ENCODE measurements at regions not wholly inside any gene's neighbourhood (a gene's known extent, or its start where the extent isn't known, plus 50 kb on each side); places are given as distances from the start of the nearest gene placed in this dataset.

DNA sequence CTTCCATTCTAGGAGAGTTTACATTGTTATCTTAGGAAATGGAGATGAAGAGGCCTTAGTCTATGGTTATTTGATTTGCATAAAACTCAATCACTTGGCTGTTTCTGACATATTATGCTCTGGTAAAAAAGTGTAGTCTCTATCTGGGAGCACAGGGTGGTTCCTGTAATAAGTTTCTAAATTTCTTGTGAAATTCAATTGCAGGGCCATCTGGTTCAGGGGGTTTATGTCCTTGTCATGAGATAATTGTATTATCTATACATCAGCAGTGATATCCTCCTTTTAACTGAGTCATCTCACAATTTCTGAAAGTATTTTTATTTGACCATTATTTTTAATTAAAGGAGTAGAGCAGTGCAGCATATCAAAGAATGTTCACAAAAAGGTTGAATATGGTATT lies 203.3 kb downstream of the MFSD1 start:
- H3K27me3 ChIP-seq (ENCODE audit: insufficient read depth, low read length), result no peaks in the 10 kb centered on the region
- no peaks in the 10 kb centered on the region for H4K20me1 ChIP-seq (ENCODE audit: insufficient read depth, low read length)
- H3K4me3 ChIP-seq (ENCODE audit: insufficient read depth, low read length), result no peak overlapping the region
- no peaks in the 10 kb centered on the region for H3K36me3 ChIP-seq (ENCODE audit: insufficient read depth, low read length)
- H3K4me1 ChIP-seq (ENCODE audit: insufficient read depth, low read length), result no peaks in the 10 kb centered on the region
- H2AFZ ChIP-seq (ENCODE audit: low read length), result no peak overlapping the region
- H3K27ac ChIP-seq (ENCODE audit: low read depth, low read length), result no peak overlapping the region
- H3K4me2 ChIP-seq (ENCODE audit: insufficient read depth, low read length), result no peak overlapping the region
- TF ChIP-seq, protein P1, sequence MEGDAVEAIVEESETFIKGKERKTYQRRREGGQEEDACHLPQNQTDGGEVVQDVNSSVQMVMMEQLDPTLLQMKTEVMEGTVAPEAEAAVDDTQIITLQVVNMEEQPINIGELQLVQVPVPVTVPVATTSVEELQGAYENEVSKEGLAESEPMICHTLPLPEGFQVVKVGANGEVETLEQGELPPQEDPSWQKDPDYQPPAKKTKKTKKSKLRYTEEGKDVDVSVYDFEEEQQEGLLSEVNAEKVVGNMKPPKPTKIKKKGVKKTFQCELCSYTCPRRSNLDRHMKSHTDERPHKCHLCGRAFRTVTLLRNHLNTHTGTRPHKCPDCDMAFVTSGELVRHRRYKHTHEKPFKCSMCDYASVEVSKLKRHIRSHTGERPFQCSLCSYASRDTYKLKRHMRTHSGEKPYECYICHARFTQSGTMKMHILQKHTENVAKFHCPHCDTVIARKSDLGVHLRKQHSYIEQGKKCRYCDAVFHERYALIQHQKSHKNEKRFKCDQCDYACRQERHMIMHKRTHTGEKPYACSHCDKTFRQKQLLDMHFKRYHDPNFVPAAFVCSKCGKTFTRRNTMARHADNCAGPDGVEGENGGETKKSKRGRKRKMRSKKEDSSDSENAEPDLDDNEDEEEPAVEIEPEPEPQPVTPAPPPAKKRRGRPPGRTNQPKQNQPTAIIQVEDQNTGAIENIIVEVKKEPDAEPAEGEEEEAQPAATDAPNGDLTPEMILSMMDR (IDR thresholded peaks at IDR 0.05; ENCODE audit: extremely low read depth, low read depth, low read length), result no peak
- DNase-seq (ENCODE audit: insufficient read length, low spot score, missing footprints), result no peak
- no peaks in the 10 kb centered on the region for H3K79me2 ChIP-seq (ENCODE audit: insufficient read depth, low read length)
- no peaks in the 10 kb centered on the region for H3K9me3 ChIP-seq (ENCODE audit: low read depth, low read length)

- H3K79me2 ChIP-seq (ENCODE audit: insufficient read depth, low read length), result no peaks in the 10 kb centered on the region
- no peak for DNase-seq (ENCODE audit: insufficient read length, low spot score, missing footprints)
- no peaks in the 10 kb centered on the region for H4K20me1 ChIP-seq (ENCODE audit: insufficient read depth, low read length)
- H3K4me3 ChIP-seq (ENCODE audit: insufficient read depth, low read length), result no peak overlapping the region
- H3K4me1 ChIP-seq (ENCODE audit: insufficient read depth, low read length), result no peaks in the 10 kb centered on the region
- no peak overlapping the region for H2AFZ ChIP-seq (ENCODE audit: low read length)
- no peaks in the 10 kb centered on the region for H3K9me3 ChIP-seq (ENCODE audit: low read depth, low read length)
- no peaks in the 10 kb centered on the region for H3K27me3 ChIP-seq (ENCODE audit: insufficient read depth, low read length)
- no peak overlapping the region for H3K4me2 ChIP-seq (ENCODE audit: insufficient read depth, low read length)
- H3K36me3 ChIP-seq (ENCODE audit: insufficient read depth, low read length), result no peaks in the 10 kb centered on the region
- H3K27ac ChIP-seq (ENCODE audit: low read depth, low read length), result no peak overlapping the region
- TF ChIP-seq, protein P1 (IDR thresholded peaks at IDR 0.05; ENCODE audit: extremely low read depth, low read depth, low read length), result no peak
Observed at GRCh38 chr3:159007331-159007730, 205.5 kb downstream of the MFSD1 start.

GRCh38 chr3:159008401-159008800 lies 206.5 kb downstream of the MFSD1 start:
- Histone ChIP-seq H3K4me3 (ENCODE audit: insufficient read depth, low read length) (no peak overlapping the region), H3K27me3 (ENCODE audit: insufficient read depth, low read length) (no peaks in the 10 kb centered on the region), H3K4me2 (ENCODE audit: insufficient read depth, low read length) (no peak overlapping the region), H3K36me3 (ENCODE audit: insufficient read depth, low read length) (no peaks in the 10 kb centered on the region), H4K20me1 (ENCODE audit: insufficient read depth, low read length) (no peaks in the 10 kb centered on the region), H3K4me1 (ENCODE audit: insufficient read depth, low read length) (no peaks in the 10 kb centered on the region), H3K79me2 (ENCODE audit: insufficient read depth, low read length) (no peaks in the 10 kb centered on the region), H3K27ac (ENCODE audit: low read depth, low read length) (no peak overlapping the region), H2AFZ (ENCODE audit: low read length) (no peak overlapping the region), H3K9me3 (ENCODE audit: low read depth, low read length) (no peaks in the 10 kb centered on the region)
- DNase-seq (ENCODE audit: insufficient read length, low spot score, missing footprints), result no peak
- TF ChIP-seq, protein P1 (IDR thresholded peaks at IDR 0.05; ENCODE audit: extremely low read depth, low read depth, low read length), result no peak

DNA sequence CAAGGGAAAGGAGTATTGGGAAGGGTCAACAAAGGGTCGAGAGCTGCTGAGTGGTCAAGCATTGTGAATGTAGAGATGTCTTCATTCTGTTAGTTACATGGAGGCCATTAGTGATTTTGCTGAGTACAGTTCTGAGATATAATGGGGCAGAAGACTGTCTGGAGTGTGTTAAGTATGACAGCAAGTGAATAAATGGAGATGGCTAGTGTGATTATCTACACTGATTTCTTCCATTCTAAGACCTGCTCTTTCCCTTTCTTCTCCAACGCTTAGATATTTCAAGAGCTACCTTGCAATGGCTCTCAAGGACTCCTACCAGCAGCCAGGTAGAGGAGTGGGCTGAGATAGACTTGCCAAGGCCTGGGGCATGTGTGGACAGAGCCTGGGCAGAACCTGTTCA lies 216.5 kb downstream of the MFSD1 start:
- no peak overlapping the region for H3K4me3 ChIP-seq (ENCODE audit: insufficient read depth, low read length)
- H3K27ac ChIP-seq (ENCODE audit: low read depth, low read length), result no peak overlapping the region
- no peak overlapping the region for H2AFZ ChIP-seq (ENCODE audit: low read length)
- no peaks in the 10 kb centered on the region for H3K79me2 ChIP-seq (ENCODE audit: insufficient read depth, low read length)
- no peaks in the 10 kb centered on the region for H3K4me1 ChIP-seq (ENCODE audit: insufficient read depth, low read length)
- no peaks in the 10 kb centered on the region for H4K20me1 ChIP-seq (ENCODE audit: insufficient read depth, low read length)
- TF ChIP-seq, protein P1 (IDR thresholded peaks at IDR 0.05; ENCODE audit: extremely low read depth, low read depth, low read length), result no peak
- no peaks in the 10 kb centered on the region for H3K36me3 ChIP-seq (ENCODE audit: insufficient read depth, low read length)
- peaks cover 5% of the 10 kb centered on the region for H3K9me3 ChIP-seq (ENCODE audit: low read depth, low read length)
- no peak for DNase-seq (ENCODE audit: insufficient read length, low spot score, missing footprints)
- H3K4me2 ChIP-seq (ENCODE audit: insufficient read depth, low read length), result no peak overlapping the region
- no peaks in the 10 kb centered on the region for H3K27me3 ChIP-seq (ENCODE audit: insufficient read depth, low read length)

Measured in osteoblast (primary cell).